Naive thymus-derived CD4-positive, alpha-beta T cell (primary cell): ENCODE measurements at regions not wholly inside any gene's neighbourhood (a gene's known extent, or its start where the extent isn't known, plus 50 kb on each side); places are given as distances from the start of the nearest gene placed in this dataset.
A peak's percentile ranks its signal among the peaks of the same experiment; 100 is the strongest.

Source experiments
- ATAC-seq: fragments of 150-1000 bp; cut with Tn5 transposase; 2 replicates; pipeline ENCODE4 v1.10.0; 2021; ENCODE audit warnings: mild to moderate bottlenecking, moderate library complexity
- CTCF ChIA-PET: fragments of 350-600 bp; sonication (Branson Sonifier 250); formaldehyde crosslinking; loops from one replicate; lab custom pipeline; 2021; ENCODE audit warnings: antibody characterized with exemption; lab: Charles Lee
- POLR2A ChIA-PET: fragments of 350-600 bp; sonication (Branson Sonifier 250); formaldehyde crosslinking; loops from one replicate; lab custom pipeline; 2021; ENCODE audit warnings: antibody characterized with exemption, inconsistent platforms; lab: Charles Lee
- DNase-seq, 9 donors: peaks; one replicate each; pipeline versions ENCODE4 v3.0.0 to v3.0.0-alpha.2; 2020 to 2022; ENCODE audit warnings: mixed read lengths in 1 of 9
- H3K27ac ChIP-seq: one replicate; pipeline ENCODE4 v1.7.0; 2013; ENCODE audit warnings: mild to moderate bottlenecking, low read depth, low read length, moderate library complexity
- H3K27me3 ChIP-seq, 2 donors: one replicate each; pipeline ENCODE4 v1.7.0; 2013; ENCODE audit warnings: low read length in 2 of 2, mild to moderate bottlenecking in 2 of 2, moderate library complexity in 2 of 2; ENCODE audit not compliant: control insufficient read depth in 2 of 2, insufficient read depth in 2 of 2
- H3K36me3 ChIP-seq, 3 experiments: 1 replicate in 2 of 3; 2 replicates in 1 of 3; pipeline ENCODE4 v1.7.0; 2013; ENCODE audit warnings: low read length in 3 of 3, mild to moderate bottlenecking in 3 of 3, moderate library complexity in 1 of 3; ENCODE audit not compliant: insufficient read depth in 3 of 3, control insufficient read depth in 2 of 3
- H3K4me1 ChIP-seq, 2 donors: one replicate each; pipeline ENCODE4 v1.7.0; 2013; ENCODE audit warnings: low read length in 2 of 2, mild to moderate bottlenecking in 2 of 2, moderate library complexity in 1 of 2; ENCODE audit not compliant: control insufficient read depth in 2 of 2, insufficient read depth in 2 of 2
- H3K4me3 ChIP-seq: 2 replicates; pipeline ENCODE4 v1.7.0; 2013; ENCODE audit warnings: mild to moderate bottlenecking, low read length
- H3K9me3 ChIP-seq, 3 experiments: 1 replicate in 2 of 3; 2 replicates in 1 of 3; pipeline ENCODE4 v1.7.0; 2013; ENCODE audit warnings: low read length in 3 of 3; ENCODE audit not compliant: control insufficient read depth in 2 of 3
- H3K27ac Mint-ChIP-seq, 9 donors: one replicate each; pipeline ENCODE4 v1.8.0; 2020 to 2022; ENCODE audit warnings: mixed read lengths in 9 of 9, mild to moderate bottlenecking in 8 of 9, moderate library complexity in 5 of 9, inconsistent platforms in 2 of 9
- H3K27me3 Mint-ChIP-seq, 5 donors: one replicate each; pipeline ENCODE4 v1.8.0; 2021 to 2022; ENCODE audit warnings: mixed read lengths in 5 of 5, mild to moderate bottlenecking in 1 of 5
- H3K36me3 Mint-ChIP-seq, 5 donors: one replicate each; pipeline ENCODE4 v1.8.0; 2020 to 2022; ENCODE audit warnings: mixed read lengths in 5 of 5, mild to moderate bottlenecking in 3 of 5, inconsistent platforms in 1 of 5
- H3K4me1 Mint-ChIP-seq, 7 donors: one replicate each; pipeline ENCODE4 v1.8.0; 2020 to 2022; ENCODE audit warnings: mixed read lengths in 7 of 7, mild to moderate bottlenecking in 3 of 7, inconsistent platforms in 1 of 7
- H3K4me3 Mint-ChIP-seq, 10 donors: one replicate each; pipeline ENCODE4 v1.8.0; 2020 to 2022; ENCODE audit warnings: mild to moderate bottlenecking in 10 of 10, mixed read lengths in 10 of 10, moderate library complexity in 6 of 10, inconsistent platforms in 2 of 10
- H3K9me3 Mint-ChIP-seq, 11 donors: one replicate each; pipeline ENCODE4 v1.8.0; 2020 to 2022; ENCODE audit warnings: mixed read lengths in 11 of 11, mild to moderate bottlenecking in 4 of 11, inconsistent platforms in 1 of 11, moderate library complexity in 1 of 11
- intact Hi-C, 2 donors: fragments of 100-400 bp; cut with micrococcal nuclease; formaldehyde crosslinking; loops; one replicate each; pipeline ENCODE4 v1.15.1; 2023

- ChIA-PET POLR2A (no interaction called here), CTCF (no interaction called here)
- H3K9me3 Mint-ChIP-seq: peaks cover 0 to 29% (median 16%) of the 10 kb centered on the region in 11 donors
- Histone ChIP-seq H3K36me3 (no peaks in the 10 kb centered on the region), H3K4me1 (peaks cover 16 to 18% of the 10 kb centered on the region in 2 donors), H3K27me3 (no peaks in the 10 kb centered on the region), H3K27ac (no peak overlapping the region), H3K9me3 (peaks cover 0 to 16% (median 0%) of the 10 kb centered on the region in 3 experiments), H3K4me3 (no peak overlapping the region)
- peaks cover 26 to 35% (median 32%) of the 10 kb centered on the region in 7 donors for H3K4me1 Mint-ChIP-seq
- no peak overlapping the region for H3K27ac Mint-ChIP-seq
- intact Hi-C loops: no loop called here
- ATAC-seq (no peak), DNase-seq (no peak)
- no peak overlapping the region for H3K4me3 Mint-ChIP-seq
- peaks cover 0 to 3% (median 0%) of the 10 kb centered on the region in 5 donors for H3K27me3 Mint-ChIP-seq
- H3K36me3 Mint-ChIP-seq: peaks cover 0 to 13% (median 0%) of the 10 kb centered on the region in 5 donors
Observed at GRCh38 chr12:124689631-124690030, 122.2 kb upstream of the NCOR2 start.

- ChIA-PET CTCF (interaction anchor here (0.6 kb wide), 2 partner anchors 280 to 1323 kb away, joined by 3 read pairs; no protein-coding TSS in a partner anchor), POLR2A (interaction anchor here (0.7 kb wide), 1 partner anchor 121 kb away, joined by 3 read pairs; no protein-coding TSS in a partner anchor)
- Histone ChIP-seq H3K36me3 (no peaks in the 10 kb centered on the region), H3K27ac (no peak overlapping the region), H3K4me3 (no peak overlapping the region), H3K4me1 (peaks cover 11 to 18% of the 10 kb centered on the region in 2 donors), H3K27me3 (no peaks in the 10 kb centered on the region), H3K9me3 (peaks cover 0 to 16% (median 0%) of the 10 kb centered on the region in 3 experiments)
- DNase-seq (no peak), ATAC-seq (no peak)
- Mint-ChIP-seq H3K4me1 (peaks cover 20 to 31% (median 27%) of the 10 kb centered on the region in 7 donors), H3K4me3 (peak overlapping the region in 7 of 10 donors; percentile 66 to 81 (median 72)), H3K9me3 (peaks cover 0 to 23% (median 14%) of the 10 kb centered on the region in 11 donors), H3K36me3 (peaks cover 0 to 12% (median 0%) of the 10 kb centered on the region in 5 donors), H3K27me3 (peaks cover 0 to 3% (median 0%) of the 10 kb centered on the region in 5 donors), H3K27ac (peak overlapping the region in 5 of 9 donors; percentile 44 to 69 (median 58))
- intact Hi-C loops: no loop called here
Observed at GRCh38 chr12:124688356-124688992, 121.1 kb upstream of the NCOR2 start.

GRCh38 chr12:124687917-124688316, 120.5 kb upstream of the NCOR2 start:
- peak overlapping the region in 8 of 9 donors; percentile 26 to 71 (median 60) for H3K27ac Mint-ChIP-seq
- no peaks in the 10 kb centered on the region for H3K27me3 ChIP-seq
- intact Hi-C loops: no loop called here
- H3K4me3 ChIP-seq: peak overlapping the region; percentile 33
- DNase-seq (peak in 5 of 9 donors; percentile 7 to 20 (median 15)), ATAC-seq (peak; percentile 31)
- peaks cover 20 to 31% (median 27%) of the 10 kb centered on the region in 7 donors for H3K4me1 Mint-ChIP-seq
- ChIA-PET CTCF (interaction anchor here (0.5 to 0.6 kb wide), 3 partner anchors 280 to 1323 kb away, joined by 3 to 9 read pairs (median 3); no protein-coding TSS in a partner anchor), POLR2A (interaction anchor here (0.7 kb wide), 1 partner anchor 120 kb away, joined by 3 read pairs; no protein-coding TSS in a partner anchor)
- peak overlapping the region; percentile 66 to 81 (median 73) for H3K4me3 Mint-ChIP-seq
- H3K4me1 ChIP-seq: peaks cover 11 to 18% of the 10 kb centered on the region in 2 donors
- peaks cover 0 to 14% (median 0%) of the 10 kb centered on the region in 3 experiments for H3K9me3 ChIP-seq
- H3K27me3 Mint-ChIP-seq: peaks cover 0 to 3% (median 0%) of the 10 kb centered on the region in 5 donors
- H3K27ac ChIP-seq: no peak overlapping the region
- peaks cover 0 to 8% (median 0%) of the 10 kb centered on the region in 5 donors for H3K36me3 Mint-ChIP-seq
- H3K9me3 Mint-ChIP-seq: peaks cover 0 to 17% (median 11%) of the 10 kb centered on the region in 11 donors
- no peaks in the 10 kb centered on the region for H3K36me3 ChIP-seq

- DNase-seq (peak in 5 of 9 donors; percentile 7 to 17 (median 8)), ATAC-seq (peak; percentile 16)
- peaks cover 0 to 8% (median 0%) of the 10 kb centered on the region in 3 experiments for H3K9me3 ChIP-seq
- Mint-ChIP-seq H3K9me3 (peaks cover 0 to 12% (median 7%) of the 10 kb centered on the region in 11 donors), H3K27me3 (peaks cover 0 to 3% (median 0%) of the 10 kb centered on the region in 5 donors), H3K4me1 (peaks cover 20 to 31% (median 27%) of the 10 kb centered on the region in 7 donors), H3K27ac (peak overlapping the region; percentile 13 to 71 (median 59)), H3K36me3 (peaks cover 0 to 8% (median 0%) of the 10 kb centered on the region in 5 donors), H3K4me3 (peak overlapping the region; percentile 66 to 81 (median 73))
- peak overlapping the region; percentile 33 for H3K4me3 ChIP-seq
- POLR2A ChIA-PET: interaction anchor here (0.7 kb wide), 1 partner anchor 119 kb away, joined by 3 read pairs; no protein-coding TSS in a partner anchor
- intact Hi-C loops: no loop called here
- no peaks in the 10 kb centered on the region for H3K27me3 ChIP-seq
- CTCF ChIA-PET: interaction anchor here (0.5 kb wide), 1 partner anchor 654 kb away, joined by 9 read pairs; no protein-coding TSS in a partner anchor
- H3K27ac ChIP-seq: no peak overlapping the region
- no peaks in the 10 kb centered on the region for H3K36me3 ChIP-seq
- H3K4me1 ChIP-seq: peaks cover 11 to 18% of the 10 kb centered on the region in 2 donors
Observed at GRCh38 chr12:124687174-124687902, 119.9 kb upstream of the NCOR2 start.

GRCh38 chr12:124686370-124687173, 119.2 kb upstream of the NCOR2 start:
- H3K9me3 Mint-ChIP-seq: peaks cover 0 to 5% (median 3%) of the 10 kb centered on the region in 11 donors
- Histone ChIP-seq H3K27ac (no peak overlapping the region), H3K4me3 (no peak overlapping the region), H3K36me3 (no peaks in the 10 kb centered on the region), H3K4me1 (peaks cover 11 to 18% of the 10 kb centered on the region in 2 donors), H3K27me3 (no peaks in the 10 kb centered on the region), H3K9me3 (peaks cover 0 to under 1% (median 0%) of the 10 kb centered on the region in 3 experiments)
- H3K4me3 Mint-ChIP-seq: peak overlapping the region in 1 of 10 donors; percentile 72
- CTCF ChIA-PET: no interaction called here
- H3K4me1 Mint-ChIP-seq: peaks cover 20 to 31% (median 27%) of the 10 kb centered on the region in 7 donors
- intact Hi-C loops: no loop called here
- ATAC-seq (no peak), DNase-seq (no peak)
- peak overlapping the region in 4 of 9 donors; percentile 8 to 58 (median 28) for H3K27ac Mint-ChIP-seq
- POLR2A ChIA-PET: no interaction called here
- peaks cover 0 to 3% (median 0%) of the 10 kb centered on the region in 5 donors for H3K27me3 Mint-ChIP-seq
- H3K36me3 Mint-ChIP-seq: peaks cover 0 to 8% (median 0%) of the 10 kb centered on the region in 5 donors
